ENCODE measurements at regions not wholly inside any gene's neighbourhood (a gene's known extent, or its start where the extent isn't known, plus 50 kb on each side); places are given as distances from the start of the nearest gene placed in this dataset.

GRCh38 chr15:91609231-91609630, 244.3 kb upstream of the SLCO3A1 start:
- Histone ChIP-seq H3K27ac (ENCODE audit: low read depth, low read length) (no peak overlapping the region), H3K27me3 (ENCODE audit: control insufficient read depth, insufficient read depth, low read length) (no peaks in the 10 kb centered on the region), H3K36me3 (ENCODE audit: control insufficient read depth, insufficient read depth, low read length) (no peaks in the 10 kb centered on the region), H3K4me1 (ENCODE audit: control insufficient read depth, insufficient read depth, low read length) (no peaks in the 10 kb centered on the region), H3K9ac (ENCODE audit: low read length) (no peak overlapping the region), H3K9me3 (ENCODE audit: control insufficient read depth, insufficient read depth, low read depth, low read length) (no peaks in the 10 kb centered on the region), H3K4me3 (ENCODE audit: low read depth, low read length) (no peak overlapping the region)

DNA sequence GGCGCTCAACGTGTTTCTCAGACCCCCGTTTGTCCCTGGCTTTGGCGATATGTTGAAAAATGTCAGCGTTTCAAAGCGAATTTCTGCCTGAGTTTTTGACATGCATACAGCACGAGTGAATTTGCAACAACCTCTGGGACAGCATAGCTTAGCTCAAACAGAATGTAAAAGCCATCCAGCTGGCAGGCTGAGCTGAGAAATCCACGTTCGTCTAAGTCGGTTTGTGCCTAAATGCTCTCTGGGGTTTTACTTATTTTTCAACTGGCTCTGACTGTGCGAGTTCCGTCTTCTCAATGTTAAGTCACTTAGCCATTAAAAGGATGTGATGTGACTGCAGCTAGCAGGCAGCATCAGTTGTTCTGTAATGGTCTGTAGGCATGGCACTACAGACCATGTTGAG, 243.5 kb upstream of the SLCO3A1 start:
- Histone ChIP-seq H3K9ac (ENCODE audit: low read length) (no peak overlapping the region), H3K27me3 (ENCODE audit: control insufficient read depth, insufficient read depth, low read length) (no peaks in the 10 kb centered on the region), H3K4me1 (ENCODE audit: control insufficient read depth, insufficient read depth, low read length) (no peaks in the 10 kb centered on the region), H3K4me3 (ENCODE audit: low read depth, low read length) (no peak overlapping the region), H3K9me3 (ENCODE audit: control insufficient read depth, insufficient read depth, low read depth, low read length) (no peaks in the 10 kb centered on the region), H3K36me3 (ENCODE audit: control insufficient read depth, insufficient read depth, low read length) (no peaks in the 10 kb centered on the region), H3K27ac (ENCODE audit: low read depth, low read length) (no peak overlapping the region)

DNA sequence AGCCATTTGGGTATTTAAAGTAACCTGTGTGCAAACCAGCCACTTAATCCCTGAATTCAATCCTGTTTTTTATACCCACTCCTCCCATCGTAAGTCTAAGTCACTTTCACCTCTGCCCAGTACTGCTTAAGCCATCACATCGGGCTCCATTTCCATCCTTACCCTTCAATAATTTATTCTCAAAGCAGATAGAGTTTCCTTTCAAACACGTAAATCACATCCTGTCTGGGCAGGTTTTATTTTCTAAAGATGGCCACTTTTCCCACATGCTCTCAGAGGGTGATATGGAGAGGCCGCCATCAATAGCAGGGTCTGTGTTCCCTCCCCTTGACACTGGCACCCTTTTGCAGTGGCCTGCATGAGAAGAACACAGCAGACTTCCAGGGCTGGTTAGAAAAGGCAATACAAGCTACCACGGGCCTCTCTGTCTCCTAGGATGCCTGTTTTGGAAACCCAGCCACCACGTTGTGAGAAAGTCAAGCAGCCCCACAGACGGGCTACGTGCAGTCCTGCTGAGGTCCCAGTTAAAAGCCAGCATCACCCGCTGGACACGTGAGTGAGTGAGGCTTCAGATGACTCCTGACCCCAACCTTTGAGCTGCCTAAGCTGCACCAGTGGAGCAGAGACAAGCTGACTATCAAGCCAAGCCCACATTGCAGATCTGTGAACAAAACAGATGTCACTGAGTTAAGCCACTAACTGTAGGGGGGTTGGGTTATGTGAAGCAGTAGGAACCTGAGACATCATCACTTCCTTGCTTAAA, 241.8 kb upstream of the SLCO3A1 start:
- no peaks in the 10 kb centered on the region for H3K36me3 ChIP-seq (ENCODE audit: control insufficient read depth, insufficient read depth, low read length)
- no peak overlapping the region for H3K9ac ChIP-seq (ENCODE audit: low read length)
- H3K27ac ChIP-seq (ENCODE audit: low read depth, low read length), result no peak overlapping the region
- no peak overlapping the region for H3K4me3 ChIP-seq (ENCODE audit: low read depth, low read length)
- no peaks in the 10 kb centered on the region for H3K9me3 ChIP-seq (ENCODE audit: control insufficient read depth, insufficient read depth, low read depth, low read length)
- no peaks in the 10 kb centered on the region for H3K4me1 ChIP-seq (ENCODE audit: control insufficient read depth, insufficient read depth, low read length)
- H3K27me3 ChIP-seq (ENCODE audit: control insufficient read depth, insufficient read depth, low read length), result no peaks in the 10 kb centered on the region

GRCh38 chr15:91620229-91620628, 233.3 kb upstream of the SLCO3A1 start:
- Histone ChIP-seq H3K9ac (ENCODE audit: low read length) (no peak overlapping the region), H3K4me1 (ENCODE audit: control insufficient read depth, insufficient read depth, low read length) (peaks cover 7% of the 10 kb centered on the region; the same call in 1 of the 2 replicates), H3K4me3 (ENCODE audit: low read depth, low read length) (no peak overlapping the region), H3K27me3 (ENCODE audit: control insufficient read depth, insufficient read depth, low read length) (no peaks in the 10 kb centered on the region), H3K36me3 (ENCODE audit: control insufficient read depth, insufficient read depth, low read length) (no peaks in the 10 kb centered on the region), H3K27ac (ENCODE audit: low read depth, low read length) (no peak overlapping the region), H3K9me3 (ENCODE audit: control insufficient read depth, insufficient read depth, low read depth, low read length) (no peaks in the 10 kb centered on the region)

- H3K9me3 ChIP-seq (ENCODE audit: control insufficient read depth, insufficient read depth, low read depth, low read length), result no peaks in the 10 kb centered on the region
- no peak overlapping the region for H3K27ac ChIP-seq (ENCODE audit: low read depth, low read length)
- no peaks in the 10 kb centered on the region for H3K36me3 ChIP-seq (ENCODE audit: control insufficient read depth, insufficient read depth, low read length)
- no peak overlapping the region for H3K4me3 ChIP-seq (ENCODE audit: low read depth, low read length)
- no peak overlapping the region for H3K9ac ChIP-seq (ENCODE audit: low read length)
- peaks cover 14% of the 10 kb centered on the region for H3K4me1 ChIP-seq (ENCODE audit: control insufficient read depth, insufficient read depth, low read length)
- H3K27me3 ChIP-seq (ENCODE audit: control insufficient read depth, insufficient read depth, low read length), result no peaks in the 10 kb centered on the region
Observed at GRCh38 chr15:91622235-91622634, 231.3 kb upstream of the SLCO3A1 start.

- peaks cover 16% of the 10 kb centered on the region for H3K4me1 ChIP-seq (ENCODE audit: control insufficient read depth, insufficient read depth, low read length)
- H3K9ac ChIP-seq (ENCODE audit: low read length), result no peak overlapping the region
- no peak overlapping the region for H3K4me3 ChIP-seq (ENCODE audit: low read depth, low read length)
- H3K27me3 ChIP-seq (ENCODE audit: control insufficient read depth, insufficient read depth, low read length), result no peaks in the 10 kb centered on the region
- H3K9me3 ChIP-seq (ENCODE audit: control insufficient read depth, insufficient read depth, low read depth, low read length), result no peaks in the 10 kb centered on the region
- H3K27ac ChIP-seq (ENCODE audit: low read depth, low read length), result no peak overlapping the region
- H3K36me3 ChIP-seq (ENCODE audit: control insufficient read depth, insufficient read depth, low read length), result no peaks in the 10 kb centered on the region
Observed at GRCh38 chr15:91622711-91623342, 230.7 kb upstream of the SLCO3A1 start.

- Histone ChIP-seq H3K36me3 (ENCODE audit: control insufficient read depth, insufficient read depth, low read length) (no peaks in the 10 kb centered on the region), H3K9ac (ENCODE audit: low read length) (no peak overlapping the region), H3K9me3 (ENCODE audit: control insufficient read depth, insufficient read depth, low read depth, low read length) (peaks cover 4% of the 10 kb centered on the region; the same call in 1 of the 2 replicates), H3K27ac (ENCODE audit: low read depth, low read length) (no peak overlapping the region), H3K4me1 (ENCODE audit: control insufficient read depth, insufficient read depth, low read length) (peaks cover 18% of the 10 kb centered on the region), H3K4me3 (ENCODE audit: low read depth, low read length) (no peak overlapping the region), H3K27me3 (ENCODE audit: control insufficient read depth, insufficient read depth, low read length) (no peaks in the 10 kb centered on the region)
Observed at GRCh38 chr15:91624353-91624968, 229.0 kb upstream of the SLCO3A1 start.

- Histone ChIP-seq H3K36me3 (ENCODE audit: control insufficient read depth, insufficient read depth, low read length) (no peaks in the 10 kb centered on the region), H3K4me1 (ENCODE audit: control insufficient read depth, insufficient read depth, low read length) (peaks cover 18% of the 10 kb centered on the region), H3K4me3 (ENCODE audit: low read depth, low read length) (no peak overlapping the region), H3K27me3 (ENCODE audit: control insufficient read depth, insufficient read depth, low read length) (no peaks in the 10 kb centered on the region), H3K9me3 (ENCODE audit: control insufficient read depth, insufficient read depth, low read depth, low read length) (peaks cover 4% of the 10 kb centered on the region; the same call in 1 of the 2 replicates), H3K27ac (ENCODE audit: low read depth, low read length) (no peak overlapping the region), H3K9ac (ENCODE audit: low read length) (no peak overlapping the region)
Observed at GRCh38 chr15:91625506-91625905, 228.0 kb upstream of the SLCO3A1 start.

- Histone ChIP-seq H3K36me3 (ENCODE audit: control insufficient read depth, insufficient read depth, low read length) (no peaks in the 10 kb centered on the region), H3K9ac (ENCODE audit: low read length) (no peak overlapping the region), H3K9me3 (ENCODE audit: control insufficient read depth, insufficient read depth, low read depth, low read length) (peaks cover 4% of the 10 kb centered on the region; the same call in 1 of the 2 replicates), H3K4me1 (ENCODE audit: control insufficient read depth, insufficient read depth, low read length) (peaks cover 14% of the 10 kb centered on the region), H3K27ac (ENCODE audit: low read depth, low read length) (no peak overlapping the region), H3K27me3 (ENCODE audit: control insufficient read depth, insufficient read depth, low read length) (no peaks in the 10 kb centered on the region), H3K4me3 (ENCODE audit: low read depth, low read length) (no peak overlapping the region)
Observed at GRCh38 chr15:91627473-91628278, 225.8 kb upstream of the SLCO3A1 start.

GRCh38 chr15:91630090-91630489, 223.4 kb upstream of the SLCO3A1 start:
- Histone ChIP-seq H3K36me3 (ENCODE audit: control insufficient read depth, insufficient read depth, low read length) (no peaks in the 10 kb centered on the region), H3K4me1 (ENCODE audit: control insufficient read depth, insufficient read depth, low read length) (peaks cover 11% of the 10 kb centered on the region; the same call in 1 of the 2 replicates), H3K9me3 (ENCODE audit: control insufficient read depth, insufficient read depth, low read depth, low read length) (peaks cover 4% of the 10 kb centered on the region; the same call in 1 of the 2 replicates), H3K9ac (ENCODE audit: low read length) (no peak overlapping the region), H3K4me3 (ENCODE audit: low read depth, low read length) (no peak overlapping the region), H3K27me3 (ENCODE audit: control insufficient read depth, insufficient read depth, low read length) (no peaks in the 10 kb centered on the region), H3K27ac (ENCODE audit: low read depth, low read length) (no peak overlapping the region)

All from HUES6 (cell line).